ENCODE measurements at regions not wholly inside any gene's neighbourhood (a gene's known extent, or its start where the extent isn't known, plus 50 kb on each side); places are given as distances from the start of the nearest gene placed in this dataset.

- TF ChIP-seq CTCF (IDR thresholded peaks at IDR 0.05): no peak
These were observed 112.3 kb upstream of the C14orf180 start for GRCh38 chr14:104467236-104467635.

- TF ChIP-seq CTCF (IDR thresholded peaks at IDR 0.05): no peak
These were observed 111.9 kb upstream of the C14orf180 start for GRCh38 chr14:104467641-104468040.

- TF ChIP-seq CTCF (IDR thresholded peaks at IDR 0.05): no peak
These were observed 110.0 kb upstream of the C14orf180 start for GRCh38 chr14:104469591-104469990.

GRCh38 chr14:104470588-104470987, 109.0 kb upstream of the C14orf180 start:
- TF ChIP-seq CTCF (IDR thresholded peaks at IDR 0.05): no peak

- no peak for TF ChIP-seq CTCF (IDR thresholded peaks at IDR 0.05)
These were observed 108.5 kb upstream of the C14orf180 start for GRCh38 chr14:104471114-104471513.

GRCh38 chr14:104472073-104472472, 107.5 kb upstream of the C14orf180 start:
- no peak for TF ChIP-seq CTCF (IDR thresholded peaks at IDR 0.05)

- TF ChIP-seq CTCF (IDR thresholded peaks at IDR 0.05): no peak
These were observed 106.9 kb upstream of the C14orf180 start for GRCh38 chr14:104472536-104473243.

- no peak for TF ChIP-seq CTCF (IDR thresholded peaks at IDR 0.05)
These were observed 106.4 kb upstream of the C14orf180 start for GRCh38 chr14:104473244-104473565.

Data from LNCAP (cell line).